PC-3 (cell line): ENCODE measurements at regions not wholly inside any gene's neighbourhood (a gene's known extent, or its start where the extent isn't known, plus 50 kb on each side); places are given as distances from the start of the nearest gene placed in this dataset.

Experiments
- EZH2phosphoT487 ChIP-seq: fragments of 300-600 bp; sonication (generic); IDR thresholded peaks from 2 replicates; pipeline ENCODE4 v1.6.1; 2018; ENCODE audit warnings: mild to moderate bottlenecking, antibody characterized with exemption, low read length, borderline replicate concordance
- TF ChIP-seq, protein P1 (sequence below): fragments of 300-600 bp; sonication (generic); conservative IDR thresholded peaks from 2 replicates; pipeline ENCODE4 v1.5.1; 2017; ENCODE audit warnings: antibody characterized with exemption, low read depth, mild to moderate bottlenecking, low read length

DNA sequence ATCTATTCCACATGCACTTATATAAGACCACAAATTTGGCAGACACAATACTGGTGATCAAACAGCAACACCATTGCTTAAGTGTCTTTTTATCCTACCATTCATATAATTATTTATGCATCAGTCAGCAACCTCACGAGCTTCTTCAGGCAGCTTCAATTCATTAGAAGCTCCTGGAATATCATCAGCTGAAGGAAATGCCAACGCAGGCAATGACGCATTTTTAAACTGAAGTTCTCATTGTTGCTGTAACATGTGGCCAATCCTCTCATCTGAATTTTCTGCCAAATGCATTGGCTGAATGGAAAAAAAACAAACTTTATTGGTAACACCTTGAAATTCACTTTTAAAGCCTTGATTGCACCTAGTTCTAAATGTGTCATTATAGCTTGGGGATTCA lies 376.4 kb upstream of the RGMB start:
- TF ChIP-seq, protein P1, sequence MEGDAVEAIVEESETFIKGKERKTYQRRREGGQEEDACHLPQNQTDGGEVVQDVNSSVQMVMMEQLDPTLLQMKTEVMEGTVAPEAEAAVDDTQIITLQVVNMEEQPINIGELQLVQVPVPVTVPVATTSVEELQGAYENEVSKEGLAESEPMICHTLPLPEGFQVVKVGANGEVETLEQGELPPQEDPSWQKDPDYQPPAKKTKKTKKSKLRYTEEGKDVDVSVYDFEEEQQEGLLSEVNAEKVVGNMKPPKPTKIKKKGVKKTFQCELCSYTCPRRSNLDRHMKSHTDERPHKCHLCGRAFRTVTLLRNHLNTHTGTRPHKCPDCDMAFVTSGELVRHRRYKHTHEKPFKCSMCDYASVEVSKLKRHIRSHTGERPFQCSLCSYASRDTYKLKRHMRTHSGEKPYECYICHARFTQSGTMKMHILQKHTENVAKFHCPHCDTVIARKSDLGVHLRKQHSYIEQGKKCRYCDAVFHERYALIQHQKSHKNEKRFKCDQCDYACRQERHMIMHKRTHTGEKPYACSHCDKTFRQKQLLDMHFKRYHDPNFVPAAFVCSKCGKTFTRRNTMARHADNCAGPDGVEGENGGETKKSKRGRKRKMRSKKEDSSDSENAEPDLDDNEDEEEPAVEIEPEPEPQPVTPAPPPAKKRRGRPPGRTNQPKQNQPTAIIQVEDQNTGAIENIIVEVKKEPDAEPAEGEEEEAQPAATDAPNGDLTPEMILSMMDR, result no peak
- no peak for TF ChIP-seq EZH2phosphoT487
